ENCODE measurements at regions not wholly inside any gene's neighbourhood (a gene's known extent, or its start where the extent isn't known, plus 50 kb on each side); places are given as distances from the start of the nearest gene placed in this dataset.
"Not testable (repeated sequence)": the region's sequence is repeated elsewhere in the genome, so short reads cannot be mapped to it uniquely, and the experiment has no call there.

DNA sequence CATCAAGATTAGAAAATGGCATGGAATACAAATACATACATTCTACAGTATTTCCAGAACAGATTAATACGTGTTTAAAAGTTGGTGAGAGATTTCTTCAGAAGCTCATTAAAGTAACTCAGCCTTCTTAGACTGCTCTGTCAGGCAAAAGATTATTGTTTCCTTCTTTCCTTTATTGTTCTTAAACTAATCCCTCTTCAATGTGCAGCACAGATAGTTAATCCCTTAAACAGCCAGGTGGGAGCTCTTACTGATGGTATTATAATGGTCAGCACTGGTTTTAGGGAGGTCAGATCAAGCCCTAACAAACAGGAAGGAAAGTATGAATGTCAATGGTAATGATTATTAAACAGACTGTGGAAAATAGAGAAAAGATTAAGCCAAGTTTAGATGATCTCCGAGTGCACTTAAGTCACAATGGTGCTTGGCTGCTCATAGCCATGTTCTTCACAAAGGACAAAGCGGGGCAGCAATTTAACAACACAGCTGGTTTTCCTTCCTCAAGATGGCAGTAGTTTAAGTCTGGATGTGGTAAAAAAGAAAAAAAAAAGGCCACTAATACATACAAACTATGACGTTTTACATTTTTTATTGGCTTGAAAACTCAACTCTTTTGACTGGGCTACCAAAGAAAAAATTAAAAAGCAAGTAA, 992.6 kb downstream of the PCDH9 start:
- DNase-seq: no peak

GRCh38 chr13:66234159-66234558, 996.0 kb downstream of the PCDH9 start:
- no peak for DNase-seq

GRCh38 chr13:66231958-66232357, 998.2 kb downstream of the PCDH9 start:
- DNase-seq: not testable (repeated sequence)

DNA sequence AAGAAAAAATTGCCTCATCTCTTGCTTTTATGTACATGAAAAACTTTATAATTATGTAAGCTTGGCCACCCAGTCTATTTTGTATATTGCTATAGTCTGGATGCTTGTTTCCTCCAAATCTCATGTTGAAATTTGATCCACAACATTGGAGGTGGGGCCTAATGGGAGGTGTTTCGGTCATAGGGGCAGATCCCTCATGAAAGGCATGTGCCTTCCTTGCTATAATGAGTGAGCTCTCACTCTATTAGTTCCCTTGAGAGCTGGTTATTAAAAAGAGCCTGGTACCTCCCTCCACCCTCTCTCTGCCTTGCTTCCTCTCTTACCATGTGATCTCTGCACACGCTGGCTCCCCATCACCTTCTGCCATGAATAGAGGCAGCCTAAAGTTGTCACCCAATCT, 1005.1 kb downstream of the PCDH9 start:
- DNase-seq: no peak

DNA sequence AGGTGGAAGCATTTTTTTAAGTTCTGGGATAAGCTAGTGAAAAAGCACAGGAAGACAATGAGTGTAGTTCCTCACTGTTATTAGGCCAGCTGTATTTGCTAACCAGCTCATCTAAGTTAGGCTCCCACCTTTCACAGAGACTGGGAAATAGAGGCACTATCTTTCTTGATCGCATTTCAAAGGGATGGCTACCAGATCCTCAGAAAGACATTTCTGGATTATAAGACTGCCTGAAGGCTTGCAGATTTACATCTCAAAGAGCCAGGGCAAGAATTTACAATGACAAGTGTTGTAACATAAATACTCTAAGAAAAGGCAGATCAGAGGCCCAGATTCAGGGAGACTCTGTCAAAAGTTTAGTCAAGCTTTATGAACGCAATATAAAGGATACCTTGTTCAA, 1005.5 kb downstream of the PCDH9 start:
- no peak for DNase-seq

GRCh38 chr13:66222926-66223325, 1007.2 kb downstream of the PCDH9 start:
- DNase-seq: no peak

DNA sequence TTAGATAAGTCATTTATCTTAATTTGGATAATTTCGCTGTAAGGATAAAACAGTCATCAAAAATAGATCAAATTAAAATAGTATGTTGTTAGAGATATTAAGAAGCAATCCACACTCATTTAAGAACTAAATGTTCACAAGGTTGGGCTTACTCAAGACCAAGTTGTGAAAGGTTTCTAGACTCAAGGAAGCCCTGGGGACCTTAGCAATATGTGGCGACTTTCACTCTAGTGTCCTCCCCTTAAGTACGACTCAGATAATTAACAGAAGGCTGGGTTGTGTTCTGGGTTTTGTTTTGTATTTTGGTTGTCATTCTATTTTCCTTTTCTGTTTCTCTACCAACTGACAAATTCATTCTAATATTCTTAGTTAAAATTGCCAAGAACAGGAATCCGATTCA, 1008.0 kb downstream of the PCDH9 start:
- DNase-seq: no peak

- DNase-seq: no peak
Observed at GRCh38 chr13:66219506-66219905, 1010.6 kb downstream of the PCDH9 start.

DNA sequence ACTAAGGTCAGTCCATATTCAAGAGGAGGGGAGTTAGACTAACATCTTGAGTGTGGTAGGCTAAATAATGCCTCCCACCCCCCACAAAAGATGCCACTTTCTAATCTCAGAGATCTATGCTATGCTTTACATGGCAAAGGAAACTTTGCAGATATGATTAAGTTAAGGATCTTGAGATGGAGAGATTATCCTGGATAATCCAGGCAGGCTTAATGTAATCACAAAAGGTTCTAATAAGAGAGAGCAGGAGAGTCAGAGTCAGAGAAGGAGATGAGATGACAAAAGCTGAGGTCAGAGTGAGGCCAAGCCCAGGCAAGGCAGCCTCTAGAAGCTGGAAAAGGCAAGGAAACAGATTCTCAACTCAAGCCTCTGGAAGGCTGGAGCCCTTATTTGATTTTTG, 1011.6 kb downstream of the PCDH9 start:
- DNase-seq: no peak

GRCh38 chr13:66216728-66217127, 1013.4 kb downstream of the PCDH9 start:
- DNase-seq: no peak

DNA sequence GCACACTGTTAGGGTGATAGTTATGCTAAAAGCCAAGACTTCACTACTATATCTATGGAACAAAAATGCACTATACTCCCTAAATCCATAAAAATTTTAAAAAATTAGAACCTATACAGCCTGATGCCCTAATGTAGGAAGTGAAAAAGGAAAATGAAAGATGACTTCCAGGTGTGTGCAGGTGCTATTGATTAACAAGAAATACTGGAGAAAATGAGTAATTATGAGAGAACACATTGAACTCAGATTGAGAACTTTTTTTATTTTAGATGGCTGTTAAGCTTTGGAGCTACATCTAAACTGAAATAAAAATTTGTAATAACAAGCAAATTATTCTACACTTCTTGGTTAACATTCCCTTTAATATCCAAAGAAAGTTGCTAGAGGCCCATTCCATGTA, 1015.7 kb downstream of the PCDH9 start:
- no peak for DNase-seq

- no peak for DNase-seq
Observed at GRCh38 chr13:66212511-66212910, 1017.6 kb downstream of the PCDH9 start.

DNA sequence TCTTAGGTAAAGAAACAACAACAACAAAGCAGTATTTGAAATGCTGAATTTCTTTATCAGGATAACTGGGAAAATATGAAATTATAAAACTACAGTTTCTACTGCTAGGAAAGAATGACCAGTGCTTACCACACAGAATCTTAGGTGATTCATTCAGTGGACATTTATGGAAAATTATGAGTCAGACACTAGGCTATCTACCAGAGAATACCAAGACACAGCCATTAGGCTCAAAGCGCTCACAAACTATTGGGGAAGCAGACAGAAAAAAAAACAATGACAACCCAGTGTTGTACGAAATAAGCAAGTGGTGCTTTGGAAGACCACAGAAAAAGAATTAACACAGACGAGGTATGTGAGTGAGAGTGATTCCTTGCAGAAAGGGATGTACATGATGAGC, 1019.5 kb downstream of the PCDH9 start:
- DNase-seq: no peak

DNA sequence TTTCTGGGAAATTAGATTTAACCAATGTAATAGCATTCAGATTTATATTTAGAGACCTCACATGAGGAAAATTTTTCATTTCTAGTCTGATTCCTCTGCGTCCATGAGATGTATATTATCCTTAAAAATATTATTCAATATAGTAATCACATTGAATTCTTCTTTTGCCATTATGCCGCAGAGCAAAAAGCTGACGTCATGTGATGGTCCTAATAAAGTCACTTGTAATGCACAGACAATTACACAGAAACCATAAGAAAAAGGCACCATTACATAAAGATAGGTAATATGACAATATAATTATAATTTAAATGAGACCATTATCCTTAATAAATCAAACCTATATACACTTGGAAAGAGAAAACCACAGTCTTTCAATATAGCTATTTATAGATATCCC, 1021.5 kb downstream of the PCDH9 start:
- no peak for DNase-seq

DNA sequence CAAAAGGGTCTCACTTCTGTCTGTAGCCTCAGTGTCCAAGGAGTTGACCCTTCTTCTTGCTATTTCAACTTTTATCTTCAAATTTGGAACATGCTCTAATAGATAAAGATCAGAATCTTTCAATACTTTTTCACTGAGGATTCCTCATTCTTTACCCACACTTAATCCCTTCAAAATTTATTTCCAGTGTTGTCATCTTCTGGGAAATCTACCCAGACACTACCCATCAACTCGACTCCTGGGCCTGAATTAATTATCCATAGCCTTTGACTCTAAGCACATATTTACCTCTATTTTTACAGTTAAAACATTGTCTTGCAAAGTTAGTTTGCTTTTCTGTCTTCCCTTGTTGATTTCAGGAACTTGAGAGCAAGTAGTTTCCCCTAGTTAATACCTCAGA, 1022.5 kb downstream of the PCDH9 start:
- no peak for DNase-seq

DNA sequence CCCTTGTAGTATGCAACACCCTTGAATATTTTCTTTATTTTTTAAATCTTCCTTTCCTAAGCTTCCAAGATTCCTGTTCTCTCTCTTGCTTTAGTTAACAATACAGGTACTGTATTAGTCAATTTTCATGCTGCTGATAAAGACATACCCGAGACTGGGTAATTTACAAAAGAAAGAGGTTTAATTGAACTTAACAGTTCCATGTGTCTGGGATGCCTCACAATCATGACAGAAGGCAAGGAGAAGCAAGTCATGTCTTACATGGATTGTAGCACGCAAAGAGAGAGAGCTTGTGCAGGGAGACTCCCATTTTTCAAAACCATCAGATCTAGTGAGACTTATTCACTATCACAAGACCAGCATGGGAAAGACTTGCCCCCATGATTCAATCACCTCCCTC, 1024.3 kb downstream of the PCDH9 start:
- DNase-seq: no peak

DNA sequence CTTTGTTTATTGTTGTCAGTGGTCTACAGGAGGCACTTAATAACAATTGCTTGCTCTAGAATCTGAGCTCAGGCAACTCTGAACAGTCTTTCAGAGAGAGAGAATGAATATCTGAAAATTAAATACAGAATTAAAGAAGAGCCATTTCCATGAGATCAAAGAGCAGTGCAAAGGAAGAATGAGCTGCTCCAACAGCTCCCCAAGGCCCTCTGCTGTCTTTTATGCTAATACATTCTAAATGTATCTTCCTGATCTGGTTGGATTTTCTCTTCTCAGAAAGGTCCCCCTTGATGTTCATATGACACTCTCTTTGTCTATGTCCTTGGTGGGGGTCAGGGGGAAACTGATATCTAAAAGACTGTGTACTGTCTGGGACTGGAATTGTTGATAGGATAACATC, 1029.6 kb downstream of the PCDH9 start:
- no peak for DNase-seq

GRCh38 chr13:66195238-66195637, 1034.9 kb downstream of the PCDH9 start:
- DNase-seq: no peak

DNA sequence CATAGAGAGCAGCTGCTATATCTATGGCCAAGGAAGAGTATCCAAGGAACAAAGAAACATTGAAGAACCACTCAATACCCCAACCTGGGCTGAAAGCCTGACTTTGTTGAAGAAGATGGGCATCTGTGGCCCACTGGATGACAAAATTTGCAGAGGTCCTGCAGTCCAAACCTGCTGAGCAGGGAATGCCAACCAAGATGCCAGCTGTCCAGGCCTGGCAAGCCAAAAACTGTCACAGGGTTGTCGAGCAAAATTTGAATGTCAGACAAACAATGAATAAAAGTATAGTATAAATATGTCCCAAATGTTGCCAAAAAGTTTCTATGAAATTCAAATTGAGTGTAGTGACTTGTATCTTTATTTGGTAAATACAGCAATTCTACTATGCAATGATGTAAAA, 1040.2 kb downstream of the PCDH9 start:
- no peak for DNase-seq

- DNase-seq: no peak
Observed at GRCh38 chr13:66180836-66181235, 1049.3 kb downstream of the PCDH9 start.

- no peak for DNase-seq
Observed at GRCh38 chr13:66171920-66172319, 1058.2 kb downstream of the PCDH9 start.

GRCh38 chr13:66162470-66162869, 1067.7 kb downstream of the PCDH9 start:
- DNase-seq: no peak

GRCh38 chr13:66159511-66159910, 1070.6 kb downstream of the PCDH9 start:
- DNase-seq: no peak

DNA sequence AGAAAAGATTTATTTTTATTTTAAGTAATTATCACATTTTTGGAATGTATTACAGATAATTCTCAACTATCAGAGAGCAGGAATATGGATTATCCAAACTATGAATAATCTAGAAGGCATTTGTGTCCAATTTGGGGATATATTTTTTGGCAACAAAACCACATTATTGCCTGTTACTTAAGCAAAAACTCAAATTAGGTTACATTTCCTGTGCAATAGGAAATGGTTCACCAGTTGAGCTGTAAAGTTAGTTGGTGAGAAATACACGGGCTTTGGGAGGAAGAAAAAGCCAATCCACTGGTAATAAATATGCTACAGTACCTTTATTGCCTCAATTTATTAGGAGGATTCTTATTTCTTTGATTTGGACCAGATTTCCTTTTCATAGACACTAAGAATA, 1075.2 kb downstream of the PCDH9 start:
- DNase-seq: no peak

Data from amygdala (tissue), 56 donors.